Astrocyte (in vitro differentiated cells and primary cell): ENCODE measurements at regions not wholly inside any gene's neighbourhood (a gene's known extent, or its start where the extent isn't known, plus 50 kb on each side); places are given as distances from the start of the nearest gene placed in this dataset.

Experiments used
- EZH2 ChIP-seq: IDR thresholded peaks from 2 replicates; pipeline ENCODE4 v1.6.1; 2012; ENCODE audit warnings: mild to moderate bottlenecking, low read length, inconsistent platforms; ENCODE audit not compliant: insufficient read depth
- TF ChIP-seq, protein P1 (sequence below): IDR thresholded peaks from 2 replicates; pipeline ENCODE4 v1.5.1; 2011; ENCODE audit warnings: low read depth, mild to moderate bottlenecking, inconsistent platforms, low read length, moderate library complexity; ENCODE audit not compliant: insufficient read depth

DNA sequence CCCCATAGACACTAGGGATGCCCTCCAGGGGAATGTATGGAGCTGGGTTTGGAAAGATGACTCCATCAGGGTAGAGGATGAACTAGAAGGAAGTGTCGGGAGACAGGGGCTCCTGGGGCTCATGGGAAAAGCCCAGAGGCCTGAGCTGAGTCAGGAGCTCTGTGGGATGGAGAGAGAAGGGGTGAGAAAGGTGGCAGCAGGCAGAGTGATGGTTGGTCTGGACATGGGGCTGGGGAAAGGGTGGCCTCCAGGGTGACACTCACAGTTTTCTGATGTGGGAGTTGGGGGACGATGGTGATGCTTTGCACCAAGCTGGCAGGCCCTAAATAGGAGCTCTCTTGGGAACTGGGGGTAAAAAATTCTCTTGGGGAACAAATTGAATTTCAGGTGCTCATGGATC, 213.5 kb upstream of the MVB12B start:
- TF ChIP-seq EZH2 = no peak
- TF ChIP-seq, protein P1, sequence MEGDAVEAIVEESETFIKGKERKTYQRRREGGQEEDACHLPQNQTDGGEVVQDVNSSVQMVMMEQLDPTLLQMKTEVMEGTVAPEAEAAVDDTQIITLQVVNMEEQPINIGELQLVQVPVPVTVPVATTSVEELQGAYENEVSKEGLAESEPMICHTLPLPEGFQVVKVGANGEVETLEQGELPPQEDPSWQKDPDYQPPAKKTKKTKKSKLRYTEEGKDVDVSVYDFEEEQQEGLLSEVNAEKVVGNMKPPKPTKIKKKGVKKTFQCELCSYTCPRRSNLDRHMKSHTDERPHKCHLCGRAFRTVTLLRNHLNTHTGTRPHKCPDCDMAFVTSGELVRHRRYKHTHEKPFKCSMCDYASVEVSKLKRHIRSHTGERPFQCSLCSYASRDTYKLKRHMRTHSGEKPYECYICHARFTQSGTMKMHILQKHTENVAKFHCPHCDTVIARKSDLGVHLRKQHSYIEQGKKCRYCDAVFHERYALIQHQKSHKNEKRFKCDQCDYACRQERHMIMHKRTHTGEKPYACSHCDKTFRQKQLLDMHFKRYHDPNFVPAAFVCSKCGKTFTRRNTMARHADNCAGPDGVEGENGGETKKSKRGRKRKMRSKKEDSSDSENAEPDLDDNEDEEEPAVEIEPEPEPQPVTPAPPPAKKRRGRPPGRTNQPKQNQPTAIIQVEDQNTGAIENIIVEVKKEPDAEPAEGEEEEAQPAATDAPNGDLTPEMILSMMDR = no peak
